Testis (tissue), 2 donors: ENCODE measurements at regions not wholly inside any gene's neighbourhood (a gene's known extent, or its start where the extent isn't known, plus 50 kb on each side); places are given as distances from the start of the nearest gene placed in this dataset.

Experiments used
- DNase-seq: peaks from one replicate; pipeline ENCODE4 v3.0.0-alpha.2; 2019
- H3K27ac ChIP-seq, 2 donors: fragments of 200-600 bp; sonication (generic); one replicate each; pipeline ENCODE4 v1.5.1; 2019
- H3K27me3 ChIP-seq: fragments of 200-600 bp; sonication (generic); one replicate; pipeline ENCODE4 v1.5.1; 2019
- H3K36me3 ChIP-seq: fragments of 200-600 bp; sonication (generic); one replicate; pipeline ENCODE4 v1.5.1; 2017; ENCODE audit warnings: low read depth; ENCODE audit errors: missing control alignments
- H3K4me1 ChIP-seq: fragments of 200-600 bp; sonication (generic); one replicate; pipeline ENCODE4 v1.5.1; 2019
- H3K4me3 ChIP-seq, 2 donors: fragments of 200-600 bp; sonication (generic); one replicate each; pipeline ENCODE4 v1.5.1; 2017 to 2019
- H3K9me3 ChIP-seq: fragments of 200-600 bp; sonication (generic); one replicate; pipeline ENCODE4 v1.5.1; 2017
- POLR2A ChIP-seq: fragments of 450-650 bp; IDR thresholded peaks from one replicate; pipeline ENCODE4 v1.6.1; 2017; ENCODE audit warnings: antibody characterized with exemption, mild to moderate bottlenecking, moderate library complexity
- WGBS, 2 donors: methylation state at CpG; one replicate each; pipeline ENCODE4 v1.1.5; 2018; 5-methylcytosine and 5-hydroxymethylcytosine counted together
- intact Hi-C: fragments of 100-400 bp; cut with DNase I; formaldehyde crosslinking; loops from one replicate; pipeline ENCODE4 v1.15.1; 2023; ENCODE audit warnings: low total_unique reads
- TF ChIP-seq, protein P1 (sequence below), 3 experiments: fragments of 450-650 bp in 2 of 3; fragments of 200-600 bp in 1 of 3; sonication (generic) in 1 of 3; IDR thresholded peaks; one replicate each; pipeline ENCODE4 v1.5.1; 2016 to 2019; ENCODE audit warnings: antibody characterized with exemption in 3 of 3, mild to moderate bottlenecking in 2 of 3, moderate library complexity in 1 of 3

- intact Hi-C loops, result no loop called here
- 49 to 85% methylated on average over 4 to 7 of the region's 7 CpGs for WGBS, 2 donors
- H3K4me1 ChIP-seq, result no peaks in the 10 kb centered on the region
- H3K9me3 ChIP-seq, result no peaks in the 10 kb centered on the region
- no peak overlapping the region for H3K27ac ChIP-seq
- TF ChIP-seq, protein P1, sequence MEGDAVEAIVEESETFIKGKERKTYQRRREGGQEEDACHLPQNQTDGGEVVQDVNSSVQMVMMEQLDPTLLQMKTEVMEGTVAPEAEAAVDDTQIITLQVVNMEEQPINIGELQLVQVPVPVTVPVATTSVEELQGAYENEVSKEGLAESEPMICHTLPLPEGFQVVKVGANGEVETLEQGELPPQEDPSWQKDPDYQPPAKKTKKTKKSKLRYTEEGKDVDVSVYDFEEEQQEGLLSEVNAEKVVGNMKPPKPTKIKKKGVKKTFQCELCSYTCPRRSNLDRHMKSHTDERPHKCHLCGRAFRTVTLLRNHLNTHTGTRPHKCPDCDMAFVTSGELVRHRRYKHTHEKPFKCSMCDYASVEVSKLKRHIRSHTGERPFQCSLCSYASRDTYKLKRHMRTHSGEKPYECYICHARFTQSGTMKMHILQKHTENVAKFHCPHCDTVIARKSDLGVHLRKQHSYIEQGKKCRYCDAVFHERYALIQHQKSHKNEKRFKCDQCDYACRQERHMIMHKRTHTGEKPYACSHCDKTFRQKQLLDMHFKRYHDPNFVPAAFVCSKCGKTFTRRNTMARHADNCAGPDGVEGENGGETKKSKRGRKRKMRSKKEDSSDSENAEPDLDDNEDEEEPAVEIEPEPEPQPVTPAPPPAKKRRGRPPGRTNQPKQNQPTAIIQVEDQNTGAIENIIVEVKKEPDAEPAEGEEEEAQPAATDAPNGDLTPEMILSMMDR (IDR thresholded peaks at IDR 0.05), result no peak
- TF ChIP-seq POLR2A, result no peak
- no peak for DNase-seq
- no peak overlapping the region for H3K4me3 ChIP-seq
- H3K36me3 ChIP-seq, result no peaks in the 10 kb centered on the region
- H3K27me3 ChIP-seq, result no peaks in the 10 kb centered on the region
These were observed 50.9 kb upstream of the LEP start for GRCh38 chr7:128190051-128190647.

- intact Hi-C loops, result no loop called here
These were observed 49.8 kb upstream of the LEP start for GRCh38 chr7:128191136-128191844.

More at GRCh38 chr7:128191136-128191844, 49.8 kb upstream of the LEP start:
- Histone ChIP-seq H3K4me3 (no peak overlapping the region), H3K4me1 (no peaks in the 10 kb centered on the region), H3K27me3 (no peaks in the 10 kb centered on the region), H3K27ac (no peak overlapping the region), H3K9me3 (no peaks in the 10 kb centered on the region), H3K36me3 (no peaks in the 10 kb centered on the region)
- 82 to 85% methylated on average over 6 to 7 of the region's 7 CpGs for WGBS, 2 donors
- TF ChIP-seq, protein P1 (IDR thresholded peaks at IDR 0.05), result no peak
- TF ChIP-seq POLR2A, result no peak
- no peak for DNase-seq
